ENCODE measurements at regions not wholly inside any gene's neighbourhood (a gene's known extent, or its start where the extent isn't known, plus 50 kb on each side); places are given as distances from the start of the nearest gene placed in this dataset.
"Not testable (repeated sequence)": the region's sequence is repeated elsewhere in the genome, so short reads cannot be mapped to it uniquely, and the experiment has no call there.

- not testable (repeated sequence) for TF ChIP-seq POLR2A (IDR thresholded peaks at IDR 0.05); POLR2AphosphoS5 (IDR thresholded peaks at IDR 0.05; ENCODE audit: insufficient read depth in 1 of 2, low read depth in 1 of 2)
- TF ChIP-seq, protein P1, sequence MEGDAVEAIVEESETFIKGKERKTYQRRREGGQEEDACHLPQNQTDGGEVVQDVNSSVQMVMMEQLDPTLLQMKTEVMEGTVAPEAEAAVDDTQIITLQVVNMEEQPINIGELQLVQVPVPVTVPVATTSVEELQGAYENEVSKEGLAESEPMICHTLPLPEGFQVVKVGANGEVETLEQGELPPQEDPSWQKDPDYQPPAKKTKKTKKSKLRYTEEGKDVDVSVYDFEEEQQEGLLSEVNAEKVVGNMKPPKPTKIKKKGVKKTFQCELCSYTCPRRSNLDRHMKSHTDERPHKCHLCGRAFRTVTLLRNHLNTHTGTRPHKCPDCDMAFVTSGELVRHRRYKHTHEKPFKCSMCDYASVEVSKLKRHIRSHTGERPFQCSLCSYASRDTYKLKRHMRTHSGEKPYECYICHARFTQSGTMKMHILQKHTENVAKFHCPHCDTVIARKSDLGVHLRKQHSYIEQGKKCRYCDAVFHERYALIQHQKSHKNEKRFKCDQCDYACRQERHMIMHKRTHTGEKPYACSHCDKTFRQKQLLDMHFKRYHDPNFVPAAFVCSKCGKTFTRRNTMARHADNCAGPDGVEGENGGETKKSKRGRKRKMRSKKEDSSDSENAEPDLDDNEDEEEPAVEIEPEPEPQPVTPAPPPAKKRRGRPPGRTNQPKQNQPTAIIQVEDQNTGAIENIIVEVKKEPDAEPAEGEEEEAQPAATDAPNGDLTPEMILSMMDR (IDR thresholded peaks at IDR 0.05): not testable (repeated sequence)
These were observed 199.1 kb downstream of the GJA1 start for GRCh38 chr6:121634586-121634985.

Measured in vagina (tissue), 2 donors.